ENCODE measurements at regions not wholly inside any gene's neighbourhood (a gene's known extent, or its start where the extent isn't known, plus 50 kb on each side); places are given as distances from the start of the nearest gene placed in this dataset.

DNA sequence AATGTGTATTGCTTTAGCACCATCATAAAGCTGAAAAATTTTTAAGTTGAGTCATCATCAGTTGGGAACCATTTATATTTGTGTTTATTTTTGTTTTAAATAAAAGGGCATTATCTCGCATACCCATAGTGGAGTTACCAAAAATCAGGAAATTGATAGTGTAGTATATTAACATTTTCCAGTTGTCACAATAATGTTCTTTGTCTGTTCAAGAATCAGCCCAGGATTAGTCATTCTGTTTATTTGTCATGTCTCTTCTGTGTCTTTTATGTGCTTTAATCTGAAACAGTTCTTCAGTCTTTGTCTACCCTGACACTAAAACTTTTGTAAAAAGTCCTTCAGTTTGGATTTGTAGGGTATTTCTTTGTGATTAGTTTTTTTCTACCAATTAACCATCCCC is 827.8 kb upstream of the ZWINT start:
- no peak for TF ChIP-seq FOXP2 (optimal IDR thresholded peaks at IDR 0.05; ENCODE audit: borderline replicate concordance, extremely low read depth, extremely low read length, insufficient read depth)
- TF ChIP-seq TAF1 (IDR thresholded peaks at IDR 0.05; ENCODE audit: borderline replicate concordance, insufficient read depth, low read length) = no peak
- TF ChIP-seq, protein P1, sequence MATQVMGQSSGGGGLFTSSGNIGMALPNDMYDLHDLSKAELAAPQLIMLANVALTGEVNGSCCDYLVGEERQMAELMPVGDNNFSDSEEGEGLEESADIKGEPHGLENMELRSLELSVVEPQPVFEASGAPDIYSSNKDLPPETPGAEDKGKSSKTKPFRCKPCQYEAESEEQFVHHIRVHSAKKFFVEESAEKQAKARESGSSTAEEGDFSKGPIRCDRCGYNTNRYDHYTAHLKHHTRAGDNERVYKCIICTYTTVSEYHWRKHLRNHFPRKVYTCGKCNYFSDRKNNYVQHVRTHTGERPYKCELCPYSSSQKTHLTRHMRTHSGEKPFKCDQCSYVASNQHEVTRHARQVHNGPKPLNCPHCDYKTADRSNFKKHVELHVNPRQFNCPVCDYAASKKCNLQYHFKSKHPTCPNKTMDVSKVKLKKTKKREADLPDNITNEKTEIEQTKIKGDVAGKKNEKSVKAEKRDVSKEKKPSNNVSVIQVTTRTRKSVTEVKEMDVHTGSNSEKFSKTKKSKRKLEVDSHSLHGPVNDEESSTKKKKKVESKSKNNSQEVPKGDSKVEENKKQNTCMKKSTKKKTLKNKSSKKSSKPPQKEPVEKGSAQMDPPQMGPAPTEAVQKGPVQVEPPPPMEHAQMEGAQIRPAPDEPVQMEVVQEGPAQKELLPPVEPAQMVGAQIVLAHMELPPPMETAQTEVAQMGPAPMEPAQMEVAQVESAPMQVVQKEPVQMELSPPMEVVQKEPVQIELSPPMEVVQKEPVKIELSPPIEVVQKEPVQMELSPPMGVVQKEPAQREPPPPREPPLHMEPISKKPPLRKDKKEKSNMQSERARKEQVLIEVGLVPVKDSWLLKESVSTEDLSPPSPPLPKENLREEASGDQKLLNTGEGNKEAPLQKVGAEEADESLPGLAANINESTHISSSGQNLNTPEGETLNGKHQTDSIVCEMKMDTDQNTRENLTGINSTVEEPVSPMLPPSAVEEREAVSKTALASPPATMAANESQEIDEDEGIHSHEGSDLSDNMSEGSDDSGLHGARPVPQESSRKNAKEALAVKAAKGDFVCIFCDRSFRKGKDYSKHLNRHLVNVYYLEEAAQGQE (IDR thresholded peaks at IDR 0.05; ENCODE audit: insufficient read depth in 1 of 2, low read depth in 2 of 2, low read length in 2 of 2) = no peak
- TF ChIP-seq POLR2AphosphoS5 (IDR thresholded peaks at IDR 0.05; ENCODE audit: low read depth, low read length) = no peak
- TF ChIP-seq SIN3A (IDR thresholded peaks at IDR 0.05; ENCODE audit: borderline replicate concordance, insufficient read depth, low read length) = no peak

DNA sequence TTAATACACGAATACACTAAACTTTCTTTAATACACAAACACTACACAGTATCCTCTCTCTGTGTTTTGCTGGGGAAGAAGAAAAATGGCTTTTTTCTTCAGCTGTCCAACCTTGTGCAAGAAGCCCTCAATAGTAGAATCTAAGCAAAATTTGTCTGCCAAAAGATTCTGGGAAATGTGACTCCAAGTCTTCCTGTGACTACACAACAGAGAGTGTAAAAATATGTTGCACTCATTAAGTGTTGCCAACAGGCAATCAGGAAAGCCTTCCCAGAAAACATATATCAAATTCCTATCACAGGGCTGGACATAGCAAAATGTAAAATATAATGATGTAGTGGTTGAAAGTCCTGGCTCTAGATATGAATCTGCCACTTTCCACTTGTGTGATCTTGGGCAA is 825.1 kb upstream of the ZWINT start:
- TF ChIP-seq, protein P1 (IDR thresholded peaks at IDR 0.05; ENCODE audit: insufficient read depth in 1 of 2, low read depth in 2 of 2, low read length in 2 of 2) = no peak
- TF ChIP-seq SIN3A (IDR thresholded peaks at IDR 0.05; ENCODE audit: borderline replicate concordance, insufficient read depth, low read length) (no peak), FOXP2 (optimal IDR thresholded peaks at IDR 0.05; ENCODE audit: borderline replicate concordance, extremely low read depth, extremely low read length, insufficient read depth) (no peak), POLR2AphosphoS5 (IDR thresholded peaks at IDR 0.05; ENCODE audit: low read depth, low read length) (no peak), TAF1 (IDR thresholded peaks at IDR 0.05; ENCODE audit: borderline replicate concordance, insufficient read depth, low read length) (no peak)

DNA sequence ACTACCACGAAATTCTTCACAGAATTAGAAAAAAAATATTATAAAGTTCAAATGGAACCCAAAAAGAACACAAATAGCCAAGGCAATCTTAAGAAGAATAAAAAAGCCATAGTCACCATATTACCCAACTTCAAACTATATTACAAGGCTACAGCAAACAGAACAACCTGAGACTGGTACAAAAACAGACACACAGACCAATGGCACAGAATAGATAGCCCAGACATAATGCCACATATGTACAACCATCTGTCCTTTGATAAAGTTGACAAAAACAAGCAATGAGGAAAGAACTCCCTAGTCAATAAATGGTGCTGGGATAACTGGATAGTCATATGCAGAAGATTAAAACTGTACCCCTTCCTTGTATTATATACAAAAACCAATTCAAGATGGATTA is 808.5 kb upstream of the ZWINT start:
- TF ChIP-seq, protein P1 (IDR thresholded peaks at IDR 0.05; ENCODE audit: insufficient read depth in 1 of 2, low read depth in 2 of 2, low read length in 2 of 2) = no peak
- TF ChIP-seq SIN3A (IDR thresholded peaks at IDR 0.05; ENCODE audit: borderline replicate concordance, insufficient read depth, low read length) = no peak
- no peak for TF ChIP-seq TAF1 (IDR thresholded peaks at IDR 0.05; ENCODE audit: borderline replicate concordance, insufficient read depth, low read length)
- no peak for TF ChIP-seq FOXP2 (optimal IDR thresholded peaks at IDR 0.05; ENCODE audit: borderline replicate concordance, extremely low read depth, extremely low read length, insufficient read depth)
- no peak for TF ChIP-seq POLR2AphosphoS5 (IDR thresholded peaks at IDR 0.05; ENCODE audit: low read depth, low read length)

DNA sequence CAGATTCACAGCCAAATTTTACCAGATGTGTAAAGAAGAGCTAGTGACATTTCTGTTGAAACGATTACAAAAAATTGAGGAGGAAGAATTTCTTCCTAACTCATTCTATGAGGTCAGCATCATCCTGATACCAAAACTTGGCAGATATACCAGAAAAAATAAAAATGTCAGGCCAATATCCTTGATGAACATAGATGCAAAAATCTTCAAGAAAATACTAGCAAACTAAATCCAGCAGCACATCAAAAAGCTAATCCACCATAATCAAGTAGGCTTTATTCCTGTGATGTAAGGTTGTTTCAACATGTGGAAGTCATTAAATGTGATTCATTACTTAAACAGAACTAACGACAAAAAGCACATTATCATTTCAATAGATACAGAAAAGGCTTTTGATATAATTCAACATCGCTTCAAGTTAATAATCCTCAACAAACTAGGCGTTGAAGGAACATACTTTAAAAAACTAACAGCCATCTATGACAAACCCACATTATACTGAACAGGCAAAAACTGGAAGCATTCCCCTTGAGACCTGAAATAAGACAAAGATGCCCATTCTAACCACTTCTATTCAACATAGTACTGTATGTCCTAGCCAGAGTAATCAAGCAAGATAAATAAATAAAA is 807.7 kb upstream of the ZWINT start:
- TF ChIP-seq FOXP2 (optimal IDR thresholded peaks at IDR 0.05; ENCODE audit: borderline replicate concordance, extremely low read depth, extremely low read length, insufficient read depth) (no peak), POLR2AphosphoS5 (IDR thresholded peaks at IDR 0.05; ENCODE audit: low read depth, low read length) (no peak), SIN3A (IDR thresholded peaks at IDR 0.05; ENCODE audit: borderline replicate concordance, insufficient read depth, low read length) (no peak), TAF1 (IDR thresholded peaks at IDR 0.05; ENCODE audit: borderline replicate concordance, insufficient read depth, low read length) (no peak)
- TF ChIP-seq, protein P1 (IDR thresholded peaks at IDR 0.05; ENCODE audit: insufficient read depth in 1 of 2, low read depth in 2 of 2, low read length in 2 of 2) = no peak

Measured in PFSK-1 (cell line).